Esophagus squamous epithelium (tissue), 4 donors: ENCODE measurements at regions not wholly inside any gene's neighbourhood (a gene's known extent, or its start where the extent isn't known, plus 50 kb on each side); places are given as distances from the start of the nearest gene placed in this dataset.

ENCODE experiments used
- CTCF ChIP-seq, 6 experiments: fragments of 450-650 bp in 4 of 6; fragments of 200-600 bp in 2 of 6; sonication (generic) in 2 of 6; IDR thresholded peaks; one replicate each; pipeline ENCODE4 v1.5.1; 2016 to 2019; ENCODE audit warnings: antibody characterized with exemption in 6 of 6, mild to moderate bottlenecking in 4 of 6, moderate library complexity in 4 of 6
- POLR2A ChIP-seq, 4 donors: fragments of 450-650 bp; IDR thresholded peaks; one replicate each; pipeline ENCODE4 v1.6.1; 2017; ENCODE audit warnings: antibody characterized with exemption in 4 of 4, mild to moderate bottlenecking in 4 of 4, moderate library complexity in 3 of 4

- TF ChIP-seq CTCF (IDR thresholded peaks at IDR 0.05) = no peak
- no peak for TF ChIP-seq POLR2A (IDR thresholded peaks at IDR 0.05)
Measured at GRCh38 chr5:133801431-133801830, 167.0 kb downstream of the C5orf15 start.
